ENCODE measurements at regions not wholly inside any gene's neighbourhood (a gene's known extent, or its start where the extent isn't known, plus 50 kb on each side); places are given as distances from the start of the nearest gene placed in this dataset.
A peak's percentile ranks its signal among the peaks of the same experiment; 100 is the strongest.

- no peak overlapping the region for H3K27ac ChIP-seq
- TF ChIP-seq, protein P1, sequence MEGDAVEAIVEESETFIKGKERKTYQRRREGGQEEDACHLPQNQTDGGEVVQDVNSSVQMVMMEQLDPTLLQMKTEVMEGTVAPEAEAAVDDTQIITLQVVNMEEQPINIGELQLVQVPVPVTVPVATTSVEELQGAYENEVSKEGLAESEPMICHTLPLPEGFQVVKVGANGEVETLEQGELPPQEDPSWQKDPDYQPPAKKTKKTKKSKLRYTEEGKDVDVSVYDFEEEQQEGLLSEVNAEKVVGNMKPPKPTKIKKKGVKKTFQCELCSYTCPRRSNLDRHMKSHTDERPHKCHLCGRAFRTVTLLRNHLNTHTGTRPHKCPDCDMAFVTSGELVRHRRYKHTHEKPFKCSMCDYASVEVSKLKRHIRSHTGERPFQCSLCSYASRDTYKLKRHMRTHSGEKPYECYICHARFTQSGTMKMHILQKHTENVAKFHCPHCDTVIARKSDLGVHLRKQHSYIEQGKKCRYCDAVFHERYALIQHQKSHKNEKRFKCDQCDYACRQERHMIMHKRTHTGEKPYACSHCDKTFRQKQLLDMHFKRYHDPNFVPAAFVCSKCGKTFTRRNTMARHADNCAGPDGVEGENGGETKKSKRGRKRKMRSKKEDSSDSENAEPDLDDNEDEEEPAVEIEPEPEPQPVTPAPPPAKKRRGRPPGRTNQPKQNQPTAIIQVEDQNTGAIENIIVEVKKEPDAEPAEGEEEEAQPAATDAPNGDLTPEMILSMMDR (conservative IDR thresholded peaks at IDR 0.05) = peak; percentile 84
Measured at GRCh38 chr12:87866578-87867292, 162.5 kb downstream of the C12orf50 start.

GRCh38 chr12:87861791-87862190 is 167.4 kb downstream of the C12orf50 start:
- TF ChIP-seq, protein P1 (conservative IDR thresholded peaks at IDR 0.05) = no peak
- no peak overlapping the region for H3K27ac ChIP-seq

DNA sequence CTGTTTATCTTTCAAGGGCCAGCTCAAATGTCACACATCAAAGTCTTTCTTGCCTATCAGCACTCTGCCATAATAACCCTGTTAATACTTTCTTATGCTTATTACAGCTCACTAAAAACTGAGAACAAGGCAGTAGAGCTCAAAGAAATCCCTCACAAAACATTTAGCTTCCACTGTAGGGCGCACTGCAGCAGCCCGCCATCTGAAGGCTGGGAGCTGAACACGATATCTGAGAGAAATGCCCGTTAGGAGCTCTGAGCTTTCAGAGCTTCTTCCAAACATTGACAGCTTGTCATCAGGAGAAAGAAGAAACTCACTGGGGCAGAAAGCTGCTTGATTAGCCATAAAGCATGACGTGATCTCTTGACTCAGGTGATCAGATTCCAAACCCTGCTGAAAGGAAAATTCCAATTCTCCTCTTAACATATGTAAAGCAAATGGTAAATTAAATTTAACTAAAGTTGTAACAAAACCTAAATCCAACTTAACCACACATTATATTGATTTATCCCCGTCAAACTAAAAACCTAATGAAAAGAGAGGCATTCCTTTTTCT is 175.7 kb downstream of the C12orf50 start:
- no peak overlapping the region for H3K27ac ChIP-seq
- TF ChIP-seq, protein P1 (conservative IDR thresholded peaks at IDR 0.05) = no peak

DNA sequence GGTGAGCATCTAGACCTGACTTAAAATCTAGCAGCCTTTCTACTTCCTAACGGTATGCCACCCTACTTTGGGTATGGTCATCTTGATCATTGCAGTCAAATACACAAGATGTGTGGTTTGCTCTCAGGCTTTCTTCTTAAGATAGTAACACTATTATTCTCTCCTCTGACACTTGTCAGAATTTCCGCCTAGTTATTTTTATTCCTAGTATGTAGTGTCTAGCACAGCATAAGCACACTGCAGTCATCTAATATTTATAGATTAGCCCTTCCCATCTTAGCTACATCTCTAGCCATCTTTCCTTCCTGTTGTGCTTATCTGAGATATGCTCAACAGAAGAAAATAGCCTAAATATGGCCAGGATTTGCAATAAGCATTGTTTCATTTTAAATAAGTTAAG is 180.1 kb downstream of the C12orf50 start:
- no peak overlapping the region for H3K27ac ChIP-seq
- TF ChIP-seq, protein P1 (conservative IDR thresholded peaks at IDR 0.05) = no peak

- no peak overlapping the region for H3K27ac ChIP-seq
Measured at GRCh38 chr12:87848248-87848868, 180.8 kb downstream of the C12orf50 start.

GRCh38 chr12:87847147-87847546 is 182.1 kb downstream of the C12orf50 start:
- H3K27ac ChIP-seq = no peak overlapping the region

More at GRCh38 chr12:87848248-87848868, 180.8 kb downstream of the C12orf50 start:
- TF ChIP-seq, protein P1 (conservative IDR thresholded peaks at IDR 0.05) = peak; percentile 93

DNA sequence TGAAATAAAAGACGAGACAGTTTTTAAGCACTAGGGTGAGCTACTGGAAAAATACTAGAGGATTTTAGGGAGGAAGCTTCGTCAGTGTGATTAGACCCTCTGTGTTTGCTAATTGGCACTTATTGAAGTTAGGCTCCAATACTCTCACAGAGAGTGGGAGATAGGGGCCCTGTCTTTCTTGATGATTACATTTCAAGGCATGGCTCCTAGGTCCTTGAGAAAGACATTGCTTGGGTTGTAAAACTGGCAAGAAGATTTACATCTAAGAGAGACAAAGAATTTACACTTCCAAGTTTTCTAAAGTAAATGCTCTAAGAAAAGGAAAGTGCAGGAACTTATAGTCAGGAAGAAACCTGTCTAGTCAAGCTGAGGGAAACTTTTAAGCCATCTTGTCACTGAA is 183.2 kb downstream of the C12orf50 start:
- TF ChIP-seq, protein P1 (conservative IDR thresholded peaks at IDR 0.05) = no peak
- H3K27ac ChIP-seq = no peak overlapping the region

More at GRCh38 chr12:87847147-87847546, 182.1 kb downstream of the C12orf50 start:
- TF ChIP-seq, protein P1 (conservative IDR thresholded peaks at IDR 0.05) = no peak
